Trophoblast cell (in vitro differentiated cells and primary cell): ENCODE measurements at regions not wholly inside any gene's neighbourhood (a gene's known extent, or its start where the extent isn't known, plus 50 kb on each side); places are given as distances from the start of the nearest gene placed in this dataset.
A peak's percentile ranks its signal among the peaks of the same experiment; 100 is the strongest.
"Not testable (repeated sequence)": the region's sequence is repeated elsewhere in the genome, so short reads cannot be mapped to it uniquely, and the experiment has no call there.

ENCODE experiments used
- DNase-seq, 2 donors: peaks; one replicate each; pipeline ENCODE4 v3.0.0-alpha.2; 2016
- H2AFZ ChIP-seq: 2 replicates; pipeline ENCODE4 v1.6.1; 2013; ENCODE audit warnings: low read length, moderate library complexity, mild to moderate bottlenecking; ENCODE audit not compliant: insufficient read depth, poor library complexity
- H2AK5ac ChIP-seq: 2 replicates; pipeline ENCODE4 v1.6.1; 2013; ENCODE audit warnings: mild to moderate bottlenecking, low read length
- H2BK120ac ChIP-seq: 2 replicates; pipeline ENCODE4 v1.6.1; 2013; ENCODE audit warnings: low read length, mild to moderate bottlenecking, moderate library complexity; ENCODE audit not compliant: insufficient read depth, poor library complexity
- H2BK12ac ChIP-seq: 2 replicates; pipeline ENCODE4 v1.6.1; 2013; ENCODE audit warnings: mild to moderate bottlenecking, low read length, moderate library complexity
- H2BK5ac ChIP-seq: 2 replicates; pipeline ENCODE4 v1.6.1; 2013; ENCODE audit warnings: low read length, low read depth, moderate library complexity, mild to moderate bottlenecking; ENCODE audit not compliant: poor library complexity
- H3K14ac ChIP-seq: 2 replicates; pipeline ENCODE4 v1.6.1; 2013; ENCODE audit warnings: mild to moderate bottlenecking, low read length
- H3K18ac ChIP-seq: 2 replicates; pipeline ENCODE4 v1.6.1; 2013; ENCODE audit warnings: mild to moderate bottlenecking, low read length
- H3K23ac ChIP-seq: 2 replicates; pipeline ENCODE4 v1.6.1; 2013; ENCODE audit warnings: low read length
- H3K27ac ChIP-seq: 2 replicates; pipeline ENCODE4 v1.5.1; 2013; ENCODE audit warnings: low read depth, mild to moderate bottlenecking, inconsistent platforms, low read length, moderate library complexity
- H3K27me3 ChIP-seq: 2 replicates; pipeline ENCODE4 v1.6.1; 2013; ENCODE audit warnings: inconsistent platforms, mild to moderate bottlenecking, low read length, moderate library complexity; ENCODE audit not compliant: insufficient read depth
- H3K36me3 ChIP-seq, 2 experiments: 1 replicate in 1 of 2; 2 replicates in 1 of 2; pipeline ENCODE4 v1.6.1; 2013; ENCODE audit warnings: low read length in 2 of 2, mild to moderate bottlenecking in 2 of 2, moderate library complexity in 1 of 2; ENCODE audit not compliant: insufficient read depth in 2 of 2, control insufficient read depth in 1 of 2
- H3K4ac ChIP-seq: 2 replicates; pipeline ENCODE4 v1.6.1; 2013; ENCODE audit warnings: low read depth, mild to moderate bottlenecking, low read length, moderate library complexity
- H3K4me1 ChIP-seq, 2 experiments: 1 replicate in 1 of 2; 2 replicates in 1 of 2; pipeline ENCODE4 v1.6.1; 2013; ENCODE audit warnings: low read length in 2 of 2, mild to moderate bottlenecking in 2 of 2, moderate library complexity in 1 of 2; ENCODE audit not compliant: insufficient read depth in 2 of 2, control insufficient read depth in 1 of 2
- H3K4me2 ChIP-seq: 2 replicates; pipeline ENCODE4 v1.6.1; 2013; ENCODE audit warnings: inconsistent platforms, mild to moderate bottlenecking, low read length, moderate library complexity
- H3K4me3 ChIP-seq: 2 replicates; pipeline ENCODE4 v1.5.1; 2013; ENCODE audit warnings: mild to moderate bottlenecking, low read depth, low read length, inconsistent platforms
- H3K79me1 ChIP-seq: one replicate; pipeline ENCODE4 v1.6.1; 2013; ENCODE audit warnings: low read length
- H3K79me2 ChIP-seq: 2 replicates; pipeline ENCODE4 v1.6.1; 2013; ENCODE audit warnings: low read length, mild to moderate bottlenecking; ENCODE audit not compliant: control insufficient read depth, insufficient read depth, poor library complexity
- H3K9ac ChIP-seq: 2 replicates; pipeline ENCODE4 v1.6.1; 2013; ENCODE audit warnings: mild to moderate bottlenecking, low read length
- H3K9me3 ChIP-seq: 2 replicates; pipeline ENCODE4 v1.6.1; 2013; ENCODE audit warnings: low read depth, mild to moderate bottlenecking, control low read depth, inconsistent platforms, low read length; ENCODE audit not compliant: insufficient read depth
- H4K12ac ChIP-seq: 2 replicates; pipeline ENCODE4 v1.6.1; 2013; ENCODE audit warnings: low read depth, mild to moderate bottlenecking, low read length, moderate library complexity
- H4K8ac ChIP-seq: 2 replicates; pipeline ENCODE4 v1.6.1; 2013; ENCODE audit warnings: low read depth, mild to moderate bottlenecking, low read length, moderate library complexity
- H4K91ac ChIP-seq: one replicate; pipeline ENCODE4 v1.6.1; 2013; ENCODE audit warnings: low read depth, mild to moderate bottlenecking, low read length, moderate library complexity
- WGBS: extraction: QIAGEN DNeasy Blood & Tissue Kit; methylation state at CpG from one replicate; pipeline ENCODE4 v1.1.7; 2013; ENCODE audit warnings: missing lambda C conversion rate; ENCODE audit not compliant: insufficient read length, insufficient coverage; ENCODE audit errors: extremely low coverage; 5-methylcytosine and 5-hydroxymethylcytosine counted together

DNA sequence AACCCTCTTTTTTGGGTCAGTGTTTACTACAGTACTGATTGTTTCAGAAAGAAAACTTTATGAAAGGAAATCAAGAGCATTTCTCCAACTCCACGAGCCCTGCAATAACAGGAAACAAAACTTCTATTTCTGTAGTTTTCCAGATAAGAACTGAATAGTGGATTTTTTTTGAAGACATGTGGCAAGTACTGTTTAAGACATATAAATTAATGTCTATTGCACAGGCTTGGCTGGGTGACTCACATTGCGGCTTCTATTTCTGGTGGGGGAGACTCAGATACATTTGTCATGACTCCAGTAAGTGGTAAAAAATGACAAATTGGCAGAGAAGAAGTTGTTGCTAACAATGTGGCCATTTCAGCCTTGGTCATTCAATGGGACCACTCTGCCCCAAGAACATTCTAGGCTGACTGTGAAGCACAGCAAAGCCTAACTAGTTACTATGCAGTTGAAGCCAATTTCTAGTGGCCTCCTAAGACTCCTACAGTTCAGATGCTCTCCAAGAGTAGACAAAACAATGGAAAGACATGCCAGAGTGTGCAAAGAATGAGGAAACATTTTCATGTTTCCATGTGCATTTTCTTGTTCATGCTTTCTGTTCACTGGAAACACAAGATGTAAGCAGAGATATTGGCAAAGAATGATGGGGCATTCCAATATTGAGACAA lies 200.9 kb downstream of the EDN1 start:
- H3K27me3 ChIP-seq: no peaks in the 10 kb centered on the region
- H4K91ac ChIP-seq: no peak overlapping the region
- no peak overlapping the region for H3K9ac ChIP-seq
- no peaks in the 10 kb centered on the region for H3K4me1 ChIP-seq
- H2BK5ac ChIP-seq: no peak overlapping the region
- no peaks in the 10 kb centered on the region for H3K79me1 ChIP-seq
- H3K4me3 ChIP-seq: no peak overlapping the region
- H3K23ac ChIP-seq: no peak overlapping the region
- H3K4me2 ChIP-seq: no peak overlapping the region
- H4K8ac ChIP-seq: no peak overlapping the region
- H3K27ac ChIP-seq: no peak overlapping the region
- H3K4ac ChIP-seq: no peak overlapping the region
- H4K12ac ChIP-seq: no peak overlapping the region
- no peak overlapping the region for H3K14ac ChIP-seq
- no peaks in the 10 kb centered on the region for H3K36me3 ChIP-seq
- H2AFZ ChIP-seq: no peak overlapping the region
- no peak overlapping the region for H2BK120ac ChIP-seq
- H2BK12ac ChIP-seq: no peak overlapping the region
- peaks cover 3% of the 10 kb centered on the region for H3K9me3 ChIP-seq
- H3K18ac ChIP-seq: no peak overlapping the region
- WGBS: no CpG with 5 or more reads among the region's 2 CpGs
- peak; percentile 63 to 91 for DNase-seq
- H3K79me2 ChIP-seq: no peaks in the 10 kb centered on the region
- no peak overlapping the region for H2AK5ac ChIP-seq

DNA sequence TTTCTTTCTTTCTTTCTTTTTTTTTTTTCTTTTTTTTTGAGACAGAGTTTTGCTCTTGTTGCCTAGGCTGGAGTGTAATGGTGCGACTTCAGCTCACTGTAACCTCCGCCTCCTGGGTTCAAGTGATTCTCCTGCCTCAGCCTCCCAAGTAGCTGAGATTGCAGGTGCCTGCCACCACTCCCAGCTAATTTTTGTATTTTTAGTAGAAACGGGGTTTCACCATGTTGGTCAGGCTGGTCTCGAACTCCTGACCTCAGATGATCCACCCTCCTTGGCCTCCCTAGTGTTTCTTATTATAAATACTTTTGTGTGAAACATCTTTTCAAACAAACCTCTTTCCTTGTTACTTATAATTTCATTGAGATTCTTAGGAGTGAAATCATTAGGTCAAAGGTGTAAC lies 202.8 kb downstream of the EDN1 start:
- H3K79me1 ChIP-seq, DNase-seq, H3K4ac ChIP-seq, H2BK12ac ChIP-seq, H2BK120ac ChIP-seq, H4K91ac ChIP-seq, H2AK5ac ChIP-seq, H3K9me3 ChIP-seq, H3K9ac ChIP-seq, H3K18ac ChIP-seq, H4K12ac ChIP-seq, H3K36me3 ChIP-seq, H3K79me2 ChIP-seq, H3K4me3 ChIP-seq, H3K27me3 ChIP-seq, H3K27ac ChIP-seq, H3K4me1 ChIP-seq, H2BK5ac ChIP-seq, H3K14ac ChIP-seq, H2AFZ ChIP-seq, H4K8ac ChIP-seq, H3K23ac ChIP-seq, H3K4me2 ChIP-seq: not testable (repeated sequence)
- no CpG with 5 or more reads among the region's 4 CpGs for WGBS

DNA sequence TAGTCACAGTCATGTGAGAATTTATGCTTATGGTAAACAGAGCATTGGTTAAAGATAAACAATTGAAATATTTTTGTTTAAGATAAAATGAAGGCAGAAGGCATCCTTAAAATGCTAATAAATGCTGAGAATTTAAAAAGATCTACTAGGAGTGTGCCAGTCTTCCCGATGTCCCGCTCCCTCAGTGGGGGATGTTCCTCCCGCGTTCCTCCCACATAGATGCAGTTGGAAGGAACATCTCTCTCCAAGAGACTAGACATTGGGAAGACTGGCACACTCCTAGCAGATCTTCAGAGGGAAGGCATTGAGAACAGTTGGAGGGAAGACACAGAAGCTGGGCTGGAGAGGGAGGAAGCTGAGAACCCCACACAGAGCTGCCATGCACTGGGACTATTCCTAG lies 203.3 kb downstream of the EDN1 start:
- WGBS: no CpG with 5 or more reads among the region's 4 CpGs
- H3K27ac ChIP-seq: no peak overlapping the region
- H2BK12ac ChIP-seq: no peak overlapping the region

DNA sequence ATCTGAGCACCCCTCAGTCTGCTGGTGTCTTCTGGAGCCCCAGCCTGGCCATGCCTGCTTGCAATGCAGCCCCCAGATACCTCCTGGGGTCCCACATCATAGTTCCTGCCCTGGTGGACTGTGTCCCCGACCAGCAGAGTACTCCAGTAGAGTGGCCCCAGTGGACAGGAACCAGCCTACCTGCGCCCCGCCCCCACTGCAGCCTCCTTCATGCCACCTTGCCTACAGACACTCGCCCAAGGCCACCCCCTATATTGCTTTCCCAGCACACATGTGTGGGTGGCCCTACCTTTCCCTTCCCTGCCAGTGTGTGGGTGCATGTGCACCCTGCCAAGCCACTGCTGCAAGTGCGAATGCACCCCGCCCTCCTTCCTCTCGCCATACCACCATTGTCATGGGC lies 204.0 kb downstream of the EDN1 start:
- Histone ChIP-seq H3K36me3 (no peaks in the 10 kb centered on the region), H3K4ac (no peak overlapping the region), H4K12ac (no peak overlapping the region), H2BK5ac (no peak overlapping the region), H3K9me3 (peaks cover 3% of the 10 kb centered on the region), H3K4me1 (no peaks in the 10 kb centered on the region), H3K18ac (no peak overlapping the region), H3K27me3 (no peaks in the 10 kb centered on the region), H2BK12ac (no peak overlapping the region), H2BK120ac (no peak overlapping the region), H4K8ac (no peak overlapping the region), H3K4me3 (peak overlapping the region; percentile 0), H3K79me1 (no peaks in the 10 kb centered on the region), H2AFZ (no peak overlapping the region), H3K9ac (no peak overlapping the region), H2AK5ac (no peak overlapping the region), H3K14ac (no peak overlapping the region), H3K4me2 (no peak overlapping the region), H3K27ac (no peak overlapping the region), H3K23ac (no peak overlapping the region), H4K91ac (no peak overlapping the region), H3K79me2 (no peaks in the 10 kb centered on the region)
- no CpG with 5 or more reads among the region's 7 CpGs for WGBS
- DNase-seq: no peak

More for the DNA sequence above, 203.3 kb downstream of the EDN1 start:
- no peak overlapping the region for H3K4ac ChIP-seq
- no peak overlapping the region for H4K8ac ChIP-seq
- H3K18ac ChIP-seq: no peak overlapping the region
- no peaks in the 10 kb centered on the region for H3K4me1 ChIP-seq
- H3K36me3 ChIP-seq: no peaks in the 10 kb centered on the region
- H4K91ac ChIP-seq: no peak overlapping the region
- no peak overlapping the region for H2BK5ac ChIP-seq
- DNase-seq: no peak
- no peaks in the 10 kb centered on the region for H3K27me3 ChIP-seq
- no peaks in the 10 kb centered on the region for H3K79me2 ChIP-seq
- H3K14ac ChIP-seq: no peak overlapping the region
- no peak overlapping the region for H2BK120ac ChIP-seq
- no peaks in the 10 kb centered on the region for H3K79me1 ChIP-seq
- no peak overlapping the region for H3K4me2 ChIP-seq
- H4K12ac ChIP-seq: no peak overlapping the region
- no peak overlapping the region for H2AFZ ChIP-seq
- H3K4me3 ChIP-seq: no peak overlapping the region
- H2AK5ac ChIP-seq: no peak overlapping the region
- H3K9ac ChIP-seq: no peak overlapping the region
- no peak overlapping the region for H3K23ac ChIP-seq
- H3K9me3 ChIP-seq: peaks cover 3% of the 10 kb centered on the region
